Posterior cingulate gyrus (tissue), 11 donors: ENCODE measurements at regions not wholly inside any gene's neighbourhood (a gene's known extent, or its start where the extent isn't known, plus 50 kb on each side); places are given as distances from the start of the nearest gene placed in this dataset.

Experiments used
- DNase-seq, 10 donors: peaks; one replicate each; pipeline versions ENCODE4 v3.0.0 to v3.0.0-alpha.2; 2020 to 2021; ENCODE audit warnings: mixed read lengths in 3 of 10
- intact Hi-C: fragments of 100-400 bp; cut with DNase I; formaldehyde crosslinking; loops from one replicate; pipeline ENCODE4 v1.15.1; 2023

- intact Hi-C loops, result no loop called here
- DNase-seq, result no peak
Observed at GRCh38 chr4:56104188-56104587, 155.4 kb downstream of the CEP135 start.

GRCh38 chr4:56102601-56103000, 153.9 kb downstream of the CEP135 start:
- no peak for DNase-seq

GRCh38 chr4:56099378-56099786, 150.6 kb downstream of the CEP135 start:
- intact Hi-C loops, result no loop called here
- DNase-seq, result peak in 3 of 10 donors; percentile 11 to 13 (median 12)

More at GRCh38 chr4:56102601-56103000, 153.9 kb downstream of the CEP135 start:
- intact Hi-C loops, result no loop called here

GRCh38 chr4:56093576-56093975, 144.8 kb downstream of the CEP135 start:
- no peak for DNase-seq
- intact Hi-C loops, result no loop called here

- DNase-seq, result no peak
- intact Hi-C loops, result no loop called here
Observed at GRCh38 chr4:56092540-56092939, 143.8 kb downstream of the CEP135 start.

- intact Hi-C loops, result no loop called here
Observed at GRCh38 chr4:56086561-56086960, 137.8 kb downstream of the CEP135 start.

GRCh38 chr4:56086073-56086541, 137.4 kb downstream of the CEP135 start:
- intact Hi-C loops, result no loop called here
- DNase-seq, result no peak

More at GRCh38 chr4:56086561-56086960, 137.8 kb downstream of the CEP135 start:
- DNase-seq, result no peak

- DNase-seq, result no peak
- intact Hi-C loops, result no loop called here
Observed at GRCh38 chr4:56085275-56085674, 136.5 kb downstream of the CEP135 start.

GRCh38 chr4:56084851-56085250, 136.1 kb downstream of the CEP135 start:
- intact Hi-C loops, result no loop called here
- no peak for DNase-seq
